ENCODE measurements at regions not wholly inside any gene's neighbourhood (a gene's known extent, or its start where the extent isn't known, plus 50 kb on each side); places are given as distances from the start of the nearest gene placed in this dataset.

DNA sequence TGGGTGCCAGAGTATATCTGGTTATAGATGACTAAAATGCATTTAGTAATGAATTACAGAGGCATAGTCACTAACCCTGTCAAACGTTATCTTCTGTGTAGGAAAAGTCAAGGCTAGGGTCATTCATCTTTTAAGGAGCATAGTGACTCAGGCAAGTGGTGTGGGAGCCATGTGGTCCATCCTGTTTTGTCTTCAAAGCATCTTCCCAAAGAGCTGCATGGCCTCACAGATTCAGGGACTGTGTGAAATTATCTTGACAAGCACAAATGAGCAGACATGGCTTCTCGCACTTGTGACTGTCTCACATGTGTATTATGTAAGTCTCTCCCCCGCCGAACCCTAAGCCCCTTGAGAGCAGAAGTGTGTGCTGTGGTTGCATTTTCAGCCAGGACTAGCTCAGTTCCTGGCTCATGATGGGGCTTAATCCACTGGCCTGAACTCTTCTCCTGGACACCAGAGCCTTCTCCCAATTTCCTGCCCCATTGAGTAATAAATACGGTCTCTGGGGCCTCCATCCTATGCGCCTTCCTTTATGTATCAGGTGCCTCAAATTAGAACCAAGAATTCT, 769.1 kb downstream of the QKI start:
- no peak for DNase-seq (ENCODE audit: low read depth in 1 of 2, low spot score in 1 of 2)

DNA sequence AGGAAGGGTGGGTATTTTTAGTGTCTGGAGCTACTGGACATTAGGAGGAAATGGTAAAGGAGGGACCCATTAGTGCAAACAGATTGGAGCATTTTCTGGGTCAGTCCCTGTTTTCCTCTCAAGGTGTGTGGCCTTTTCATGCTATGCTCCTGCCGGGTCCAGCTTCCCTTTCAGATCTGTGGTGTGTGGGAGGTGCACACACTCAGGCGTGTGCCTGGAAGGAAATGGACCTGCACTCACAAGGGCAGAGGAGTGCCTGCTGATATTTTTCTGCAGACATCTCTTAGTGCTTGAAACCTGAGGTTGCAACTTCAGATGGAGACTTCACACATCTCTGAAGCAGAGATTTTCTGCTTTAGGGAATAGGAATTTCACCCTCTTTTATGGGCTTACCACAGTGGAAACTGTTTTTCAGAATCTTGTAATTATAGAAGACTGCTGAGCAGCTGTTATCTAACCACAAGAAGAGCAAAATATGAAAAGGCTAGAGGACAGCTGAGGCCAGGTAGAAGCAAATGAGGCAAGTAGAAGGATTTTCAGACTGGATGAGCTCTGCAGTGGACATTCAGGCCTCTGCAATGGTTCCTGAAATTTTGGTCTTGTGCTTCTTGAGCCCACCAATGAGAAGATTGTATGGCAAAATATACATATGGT, 764.3 kb downstream of the QKI start:
- no peak for DNase-seq (ENCODE audit: low read depth in 1 of 2, low spot score in 1 of 2)

- no peak for DNase-seq (ENCODE audit: low read depth in 1 of 2, low spot score in 1 of 2)
These were observed 754.8 kb downstream of the QKI start for GRCh38 chr6:164169355-164169754.

DNA sequence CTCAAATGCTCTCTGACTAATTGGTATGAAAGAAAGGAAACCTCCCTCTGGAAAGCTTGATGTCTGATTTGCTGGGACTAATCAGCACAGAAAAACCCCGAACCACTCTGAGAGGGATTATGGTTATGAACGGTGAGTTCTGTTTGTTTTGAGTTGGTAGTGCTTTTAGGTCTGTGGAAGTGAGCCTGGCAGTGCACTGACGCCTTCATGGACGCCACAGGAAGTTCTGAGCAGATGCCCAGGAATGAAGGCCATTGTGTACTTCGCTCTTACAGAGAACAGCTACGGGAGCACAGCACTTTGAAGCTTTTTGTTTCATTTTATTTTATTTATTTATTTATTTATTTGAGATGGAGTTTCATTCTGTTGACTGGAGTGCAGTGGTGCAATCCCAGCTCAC, 754.1 kb downstream of the QKI start:
- no peak for DNase-seq (ENCODE audit: low read depth in 1 of 2, low spot score in 1 of 2)

DNA sequence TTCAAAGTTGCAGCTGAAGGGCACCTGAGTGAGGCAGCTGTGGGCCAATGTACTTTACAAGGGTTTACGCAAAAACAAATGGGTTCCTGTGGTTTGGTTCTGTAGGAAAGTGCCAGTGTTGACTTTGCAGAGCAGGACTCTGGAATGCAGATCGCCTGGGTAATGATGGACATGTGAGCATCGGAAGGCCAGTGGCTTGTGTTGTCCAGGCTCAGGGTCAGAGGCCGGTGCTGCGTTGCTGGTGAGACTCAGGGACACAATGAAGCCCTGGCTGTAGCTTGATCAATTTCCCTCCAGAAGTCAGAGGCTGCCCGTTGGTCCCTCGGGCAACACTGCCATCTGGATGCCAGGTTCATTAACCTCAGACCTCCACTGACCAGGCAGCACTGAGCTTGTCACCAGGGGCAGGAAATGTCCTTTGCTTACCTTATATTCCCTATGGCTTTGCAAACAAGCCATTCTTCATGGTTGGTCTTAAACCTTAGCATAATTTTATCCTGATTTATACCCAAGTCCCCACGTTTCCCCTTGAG, 753.4 kb downstream of the QKI start:
- no peak for DNase-seq (ENCODE audit: low read depth in 1 of 2, low spot score in 1 of 2)

DNA sequence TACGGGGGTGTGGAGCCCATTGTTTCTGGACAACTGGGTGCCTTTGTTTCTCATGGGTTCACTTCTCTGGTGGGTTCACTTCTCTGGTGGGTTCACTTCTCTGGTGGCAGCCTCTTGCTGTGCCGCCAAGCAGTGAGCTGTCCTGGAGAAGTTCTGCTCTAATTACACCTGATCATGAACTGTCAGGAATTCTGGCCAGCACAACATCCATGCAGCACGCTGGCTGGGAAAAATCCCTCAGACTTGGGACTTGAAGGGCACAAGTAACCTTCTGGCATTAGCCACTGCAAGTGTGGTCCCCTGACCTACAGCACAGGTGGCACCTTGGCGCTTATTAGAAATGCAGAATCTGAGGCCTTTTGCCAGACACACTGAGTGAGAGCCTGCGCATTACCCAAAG, 752.5 kb downstream of the QKI start:
- no peak for DNase-seq (ENCODE audit: low read depth in 1 of 2, low spot score in 1 of 2)

GRCh38 chr6:164166515-164166914, 752.0 kb downstream of the QKI start:
- no peak for DNase-seq (ENCODE audit: low read depth in 1 of 2, low spot score in 1 of 2)

GRCh38 chr6:164164876-164165275, 750.4 kb downstream of the QKI start:
- DNase-seq (ENCODE audit: low read depth in 1 of 2, low spot score in 1 of 2): no peak

DNA sequence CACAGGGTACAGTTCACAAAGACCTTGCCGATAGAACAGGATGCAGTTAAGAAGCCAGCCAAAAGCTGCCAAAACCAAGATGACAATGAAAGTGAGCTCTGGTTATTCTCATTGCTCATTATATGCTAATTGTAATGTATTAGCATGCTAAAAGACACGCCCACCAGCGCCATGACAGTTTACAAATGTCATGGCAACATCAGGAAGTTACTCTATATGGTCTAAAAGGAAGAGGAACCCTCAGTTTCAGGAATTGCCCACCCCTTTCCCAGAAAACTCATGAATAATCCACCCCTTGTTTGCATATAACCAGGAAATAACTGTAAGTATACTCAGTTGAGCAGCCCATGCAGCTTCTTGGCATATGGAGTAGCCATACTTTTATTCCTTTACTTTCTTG, 748.7 kb downstream of the QKI start:
- no peak for DNase-seq (ENCODE audit: low read depth in 1 of 2, low spot score in 1 of 2)

- no peak for DNase-seq (ENCODE audit: low read depth in 1 of 2, low spot score in 1 of 2)
These were observed 744.5 kb downstream of the QKI start for GRCh38 chr6:164159061-164159460.

- DNase-seq (ENCODE audit: low read depth in 1 of 2, low spot score in 1 of 2): no peak
These were observed 740.1 kb downstream of the QKI start for GRCh38 chr6:164154588-164154987.

- no peak for DNase-seq (ENCODE audit: low read depth in 1 of 2, low spot score in 1 of 2)
These were observed 738.1 kb downstream of the QKI start for GRCh38 chr6:164152611-164153010.

DNA sequence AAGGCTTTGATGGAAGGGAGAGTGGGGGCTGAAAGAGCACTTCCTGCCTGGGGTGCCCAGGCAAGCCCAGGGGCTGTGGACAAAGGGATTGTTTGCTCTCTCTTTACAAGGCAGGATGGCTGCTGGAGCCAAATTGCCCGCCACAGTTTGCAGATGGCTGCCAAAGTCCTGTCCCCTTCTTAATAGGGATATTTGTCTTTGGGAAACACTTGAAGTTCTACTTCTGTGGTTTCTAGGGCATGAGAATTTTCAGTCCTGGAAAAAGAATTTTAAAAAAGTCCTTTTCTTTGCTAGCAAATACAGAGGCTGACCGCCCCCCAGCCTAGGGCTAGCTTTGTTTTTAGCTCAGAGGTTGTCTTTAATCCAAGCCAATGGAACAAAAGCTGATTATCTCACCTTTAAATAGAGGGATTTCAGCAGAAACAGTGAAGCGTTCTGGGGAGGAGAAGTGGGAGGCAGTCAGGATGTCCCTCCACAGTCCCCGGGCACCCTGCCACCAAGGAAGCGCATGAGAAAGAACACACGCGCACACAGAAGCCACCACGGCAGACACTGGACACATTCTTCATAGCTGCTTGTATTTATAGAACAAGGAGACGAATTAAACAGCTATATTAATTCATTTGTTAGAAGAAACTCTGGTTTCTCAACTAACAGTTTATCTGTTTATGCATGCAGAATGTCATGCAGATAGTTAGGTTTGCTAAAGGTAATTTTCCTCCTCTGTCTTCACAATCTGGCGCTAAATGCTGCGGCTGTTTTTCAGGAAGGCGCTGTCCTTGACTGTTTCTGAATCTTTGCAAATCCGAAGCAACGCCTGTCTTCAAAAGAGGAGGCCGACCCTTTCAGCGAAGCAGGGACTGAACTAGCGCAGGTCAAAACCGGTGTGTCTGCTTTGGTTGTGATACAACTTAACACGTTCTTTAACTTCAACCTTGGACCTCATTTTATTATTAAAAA, 736.9 kb downstream of the QKI start:
- DNase-seq (ENCODE audit: low read depth in 1 of 2, low spot score in 1 of 2): no peak

DNA sequence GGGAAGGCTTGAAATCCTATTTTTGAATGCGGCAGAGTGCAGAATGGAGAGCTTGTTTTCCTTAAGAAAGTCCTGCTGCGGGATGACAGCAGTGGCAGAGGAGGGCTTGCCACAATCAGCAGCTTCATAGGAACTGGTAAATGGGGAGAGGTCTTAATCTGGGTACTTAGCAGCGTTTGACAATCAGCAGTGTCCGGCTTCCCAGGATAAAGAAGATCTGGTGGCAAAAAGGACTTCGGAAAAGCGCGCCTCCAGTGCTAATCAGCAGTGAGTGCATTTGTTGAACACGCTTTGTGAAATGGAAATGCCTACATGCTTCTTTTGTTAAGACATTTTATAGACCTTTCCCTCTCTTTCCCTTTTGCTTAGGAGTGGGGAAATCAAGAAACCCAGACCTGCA, 735.7 kb downstream of the QKI start:
- no peak for DNase-seq (ENCODE audit: low read depth in 1 of 2, low spot score in 1 of 2)

- DNase-seq (ENCODE audit: low read depth in 1 of 2, low spot score in 1 of 2): no peak
These were observed 734.3 kb downstream of the QKI start for GRCh38 chr6:164148788-164149187.

DNA sequence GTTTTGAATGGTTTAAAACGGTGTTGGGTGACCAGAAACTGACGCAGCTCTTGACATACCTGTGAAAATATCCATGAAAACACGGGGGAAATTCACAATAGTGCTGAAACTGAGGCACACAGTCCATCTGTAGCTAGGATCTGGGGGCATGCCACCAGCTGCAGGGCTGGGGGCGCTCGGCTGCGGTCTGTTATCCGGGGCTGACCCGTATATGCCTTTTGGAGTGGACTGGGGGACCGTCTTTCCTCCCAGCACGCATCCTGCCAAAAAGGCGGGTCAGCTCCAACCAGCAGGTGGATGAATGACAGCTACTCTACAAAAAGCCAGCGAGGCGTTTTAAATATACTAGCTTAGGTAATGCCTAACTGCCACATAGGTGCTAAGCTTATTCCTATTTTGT, 729.8 kb downstream of the QKI start:
- DNase-seq (ENCODE audit: low read depth in 1 of 2, low spot score in 1 of 2): no peak

DNA sequence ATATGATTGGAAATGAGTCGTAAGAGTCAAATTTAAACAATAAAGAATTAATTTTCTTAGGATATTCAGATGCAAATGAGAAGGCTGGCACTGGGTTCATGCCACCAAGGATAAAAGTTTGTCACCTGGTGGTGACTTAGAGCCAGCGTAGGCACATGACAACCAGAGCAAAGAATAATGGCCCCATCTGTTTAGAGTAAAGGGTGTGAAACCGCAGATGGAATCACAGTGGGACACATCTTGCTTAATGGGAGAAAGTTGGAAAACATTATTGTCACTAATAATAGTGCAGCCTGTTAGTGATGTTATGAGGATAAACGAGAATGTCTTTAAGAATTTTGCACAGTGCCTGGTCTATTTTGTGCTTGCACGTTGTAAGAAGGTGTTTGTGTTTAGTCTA, 727.8 kb downstream of the QKI start:
- no peak for DNase-seq (ENCODE audit: low read depth in 1 of 2, low spot score in 1 of 2)

DNA sequence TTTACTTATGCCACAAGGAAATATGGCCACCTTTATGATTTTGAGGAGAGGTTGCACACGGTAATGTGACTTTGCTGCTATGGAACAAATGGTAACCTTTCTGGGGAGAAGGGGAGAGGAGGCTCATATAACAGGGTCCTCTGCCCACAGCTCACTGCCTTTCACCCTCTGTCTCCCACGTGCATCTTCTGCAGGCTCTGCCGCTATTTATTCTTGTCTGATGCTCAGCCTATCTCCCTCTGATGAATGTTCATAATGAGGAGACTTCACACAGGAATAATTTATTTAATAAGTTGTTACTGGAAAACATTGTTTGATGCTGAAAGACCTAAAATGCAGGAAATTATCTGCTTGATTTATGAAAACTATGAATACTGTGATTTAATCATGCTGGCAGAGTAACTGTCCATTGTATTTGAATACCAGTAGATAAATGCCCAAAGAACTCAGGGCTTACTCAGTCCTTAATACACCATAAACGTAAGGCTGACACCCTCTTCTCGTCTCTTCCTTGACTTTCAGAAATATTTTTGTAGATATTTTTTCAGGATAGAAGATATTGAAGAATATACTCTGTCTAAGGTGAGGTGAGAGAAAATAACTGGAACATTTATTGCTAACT, 721.1 kb downstream of the QKI start:
- DNase-seq (ENCODE audit: low read depth in 1 of 2, low spot score in 1 of 2): no peak

GRCh38 chr6:164133095-164133494, 718.6 kb downstream of the QKI start:
- no peak for DNase-seq (ENCODE audit: low read depth in 1 of 2, low spot score in 1 of 2)

- DNase-seq (ENCODE audit: low read depth in 1 of 2, low spot score in 1 of 2): no peak
These were observed 716.1 kb downstream of the QKI start for GRCh38 chr6:164130585-164130984.

DNA sequence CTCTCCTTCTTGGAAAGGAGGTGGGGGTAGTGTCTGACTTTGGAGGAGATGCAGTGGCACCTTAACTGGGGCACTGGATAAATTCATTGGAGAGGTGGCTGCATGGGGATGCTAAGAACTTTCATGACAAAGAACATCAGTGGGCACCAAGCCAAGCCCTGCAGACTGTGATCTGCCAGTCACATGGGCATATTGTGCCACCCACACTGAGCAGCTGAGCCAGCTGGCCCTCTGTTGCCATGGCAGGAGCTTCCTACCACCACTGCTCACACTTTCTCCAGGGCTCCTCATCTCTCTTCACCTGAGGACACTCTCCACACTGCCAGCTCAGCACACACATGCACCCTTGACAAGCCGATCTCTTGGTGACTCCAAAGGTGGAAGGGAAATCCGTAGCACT, 715.6 kb downstream of the QKI start:
- no peak for DNase-seq (ENCODE audit: low read depth in 1 of 2, low spot score in 1 of 2)

DNA sequence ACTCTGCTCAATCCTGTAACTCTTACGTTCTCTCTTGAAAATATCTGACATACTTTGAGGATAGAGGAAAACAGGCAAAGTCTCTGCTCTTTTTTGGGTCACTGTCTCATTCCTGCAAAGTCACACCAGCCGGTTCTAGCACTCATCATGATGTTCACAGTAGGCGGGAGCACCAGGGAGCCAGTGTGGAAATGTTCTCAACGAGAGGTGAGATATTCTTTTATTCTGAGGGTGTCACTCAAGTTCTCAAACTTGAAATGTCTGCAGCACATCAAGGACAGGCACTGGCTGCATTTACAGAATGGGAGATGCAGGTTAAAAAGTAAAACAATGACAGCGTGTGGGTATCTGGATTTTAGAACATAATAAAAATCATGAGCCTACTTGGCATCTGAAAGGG, 714.7 kb downstream of the QKI start:
- DNase-seq (ENCODE audit: low read depth in 1 of 2, low spot score in 1 of 2): no peak
